ENCODE measurements at regions not wholly inside any gene's neighbourhood (a gene's known extent, or its start where the extent isn't known, plus 50 kb on each side); places are given as distances from the start of the nearest gene placed in this dataset.
"Not testable (repeated sequence)": the region's sequence is repeated elsewhere in the genome, so short reads cannot be mapped to it uniquely, and the experiment has no call there.

- DNase-seq: not testable (repeated sequence)
Observed at GRCh38 chr15:84421513-84422181, 179.2 kb upstream of the ZSCAN2 start.

DNA sequence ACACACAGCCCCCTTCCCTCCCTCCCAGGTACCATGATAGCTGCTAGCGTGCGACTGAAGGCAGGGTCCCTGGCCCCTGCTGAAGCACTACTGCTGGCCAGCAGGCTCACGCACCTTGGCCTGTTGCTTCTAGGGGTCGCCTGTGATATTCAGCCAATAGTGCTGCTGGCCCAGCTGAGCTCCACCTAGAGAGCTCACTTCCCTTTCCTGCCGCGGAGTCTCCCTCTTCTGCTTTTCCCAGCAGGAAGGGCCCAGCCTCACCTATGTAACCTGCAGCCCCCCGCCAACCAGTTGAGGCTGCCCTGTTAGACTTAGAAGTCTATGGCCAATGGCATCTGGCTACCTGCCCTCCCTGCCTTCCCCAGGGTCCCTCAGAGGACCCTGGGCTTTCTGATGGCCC is 175.5 kb upstream of the ZSCAN2 start:
- DNase-seq: peak; percentile 4

GRCh38 chr15:84473305-84473877 is 127.4 kb upstream of the ZSCAN2 start:
- DNase-seq: not testable (repeated sequence)

GRCh38 chr15:84476364-84477033 is 124.3 kb upstream of the ZSCAN2 start:
- DNase-seq: not testable (repeated sequence)

GRCh38 chr15:84477550-84477949 is 123.3 kb upstream of the ZSCAN2 start:
- not testable (repeated sequence) for DNase-seq

GRCh38 chr15:84480174-84480681 is 120.6 kb upstream of the ZSCAN2 start:
- DNase-seq: not testable (repeated sequence)

DNA sequence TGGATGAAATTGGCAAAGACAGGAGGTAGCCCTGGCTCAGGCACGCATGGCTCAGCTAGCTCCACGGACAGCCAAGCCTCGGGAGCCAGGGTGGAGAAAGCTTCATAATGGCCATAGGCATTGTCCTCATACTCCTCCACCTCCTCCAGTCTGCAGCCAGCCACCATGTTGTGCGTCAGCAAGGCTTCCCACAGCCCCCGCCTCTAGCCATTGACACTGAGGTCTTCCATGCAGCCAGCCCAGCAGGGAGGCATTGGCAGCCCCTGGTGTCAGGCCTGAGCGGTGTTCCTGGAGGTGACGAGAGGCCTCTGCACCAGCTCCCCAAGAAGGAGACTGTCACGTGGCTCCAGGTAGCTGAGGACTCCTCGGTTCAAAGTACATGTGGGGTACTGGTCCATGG is 117.0 kb upstream of the ZSCAN2 start:
- not testable (repeated sequence) for DNase-seq

- DNase-seq: not testable (repeated sequence)
Observed at GRCh38 chr15:84500165-84500889, 100.5 kb upstream of the ZSCAN2 start.

GRCh38 chr15:84503101-84503500 is 97.7 kb upstream of the ZSCAN2 start:
- DNase-seq: not testable (repeated sequence)

DNA sequence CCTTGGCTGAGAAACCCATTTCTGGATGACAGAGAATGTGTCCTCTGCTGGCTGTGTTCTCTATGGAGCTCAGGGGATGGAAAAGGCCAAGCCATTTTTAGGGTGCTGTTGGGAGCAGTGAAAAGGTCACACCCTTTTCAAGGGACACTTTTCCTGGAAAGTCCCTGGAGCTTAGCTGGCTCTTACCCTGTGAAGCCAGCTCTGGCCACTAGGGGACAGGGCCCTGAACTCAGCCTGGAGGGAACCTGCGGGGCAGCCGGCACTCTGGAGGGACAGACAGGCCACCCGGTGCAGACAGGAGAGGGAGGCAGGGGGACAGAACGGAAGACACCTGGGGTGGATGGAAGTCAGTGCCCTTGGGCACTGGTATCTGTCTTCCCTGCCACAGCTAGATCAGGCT is 95.3 kb upstream of the ZSCAN2 start:
- not testable (repeated sequence) for DNase-seq

DNA sequence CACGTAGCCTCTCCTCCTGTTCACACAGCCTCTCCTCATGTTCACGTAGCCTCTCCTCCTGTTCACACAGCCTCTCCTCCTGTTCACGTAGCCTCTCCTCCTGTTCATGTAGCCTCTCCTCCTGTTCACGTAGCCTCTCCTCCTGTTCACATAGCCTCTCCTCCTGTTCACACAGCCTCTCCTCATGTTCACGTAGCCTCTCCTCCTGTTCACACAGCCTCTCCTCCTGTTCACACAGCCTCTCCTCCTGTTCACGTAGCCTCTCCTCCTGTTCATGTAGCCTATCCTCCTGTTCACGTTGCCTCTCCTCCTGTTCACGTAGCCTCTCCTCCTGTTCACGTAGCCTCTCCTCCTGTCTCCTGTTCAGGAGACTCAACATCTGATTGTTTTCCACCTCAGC is 88.5 kb upstream of the ZSCAN2 start:
- not testable (repeated sequence) for DNase-seq

- not testable (repeated sequence) for DNase-seq
Observed at GRCh38 chr15:84516773-84517172, 84.0 kb upstream of the ZSCAN2 start.

- not testable (repeated sequence) for DNase-seq
Observed at GRCh38 chr15:84525491-84526344, 75.1 kb upstream of the ZSCAN2 start.

GRCh38 chr15:84530751-84531150 is 70.1 kb upstream of the ZSCAN2 start:
- not testable (repeated sequence) for DNase-seq

DNA sequence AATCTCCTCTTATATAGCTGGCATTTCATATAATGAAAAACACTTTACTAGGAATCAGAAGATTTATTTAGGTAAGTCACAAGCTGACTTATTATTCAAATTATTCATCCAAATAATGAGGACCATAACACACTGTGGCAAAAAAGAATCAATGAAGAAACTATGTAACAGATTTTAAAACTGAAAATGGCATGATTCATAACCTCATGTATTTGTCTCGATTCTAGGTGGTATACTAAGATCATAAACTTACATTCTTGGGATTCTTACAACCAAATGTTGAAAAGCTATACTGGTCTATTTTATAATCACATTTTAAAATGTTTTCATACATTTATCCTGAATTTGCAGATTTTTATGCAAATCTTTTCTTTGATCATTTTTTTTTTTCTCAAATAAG is 69.6 kb upstream of the ZSCAN2 start:
- DNase-seq: not testable (repeated sequence)

GRCh38 chr15:84531709-84532367 is 69.0 kb upstream of the ZSCAN2 start:
- DNase-seq: not testable (repeated sequence)

- DNase-seq: not testable (repeated sequence)
Observed at GRCh38 chr15:84533705-84534104, 67.1 kb upstream of the ZSCAN2 start.

DNA sequence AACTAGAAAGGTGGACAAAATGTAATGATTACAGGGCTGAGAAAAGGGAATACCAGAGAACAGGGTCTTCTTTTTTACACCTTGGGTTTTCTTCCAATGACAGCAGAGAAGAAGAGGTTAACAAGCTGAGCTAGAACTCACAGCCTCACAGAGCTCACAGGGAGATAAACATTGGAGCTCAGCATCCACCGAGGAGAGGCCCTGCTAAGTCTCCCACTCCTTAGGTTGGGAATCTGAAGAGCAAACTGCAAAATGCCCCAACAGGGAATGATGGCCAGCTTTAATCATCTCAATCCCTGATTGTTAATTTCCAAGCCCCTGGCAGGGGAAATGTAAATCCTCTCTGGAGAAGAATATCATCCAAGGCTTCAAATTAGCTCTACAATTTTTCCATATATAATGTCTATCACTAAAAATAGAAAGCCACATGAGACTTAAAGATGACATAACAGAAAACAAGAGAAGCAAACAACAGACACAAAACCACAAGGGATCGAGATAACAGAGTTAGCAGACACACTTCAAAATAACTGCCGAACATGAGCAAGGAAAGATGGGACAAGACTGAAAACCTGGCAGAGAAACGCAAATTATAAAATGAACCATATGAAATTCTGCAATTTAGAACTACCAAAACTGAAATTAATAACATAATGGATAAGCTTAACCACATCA is 66.1 kb upstream of the ZSCAN2 start:
- DNase-seq: not testable (repeated sequence)

- not testable (repeated sequence) for DNase-seq
Observed at GRCh38 chr15:84536181-84536580, 64.6 kb upstream of the ZSCAN2 start.

GRCh38 chr15:84544586-84544985 is 56.2 kb upstream of the ZSCAN2 start:
- DNase-seq: not testable (repeated sequence)

GRCh38 chr15:84547150-84547549 is 53.7 kb upstream of the ZSCAN2 start:
- not testable (repeated sequence) for DNase-seq

All from right forelimb (tissue), 1 donor.